ENCODE measurements at regions not wholly inside any gene's neighbourhood (a gene's known extent, or its start where the extent isn't known, plus 50 kb on each side); places are given as distances from the start of the nearest gene placed in this dataset.
"Not testable (repeated sequence)": the region's sequence is repeated elsewhere in the genome, so short reads cannot be mapped to it uniquely, and the experiment has no call there.

- TF ChIP-seq EZH2 (IDR thresholded peaks at IDR 0.05; ENCODE audit: borderline replicate concordance, insufficient read depth, low read depth, low read length, poor library complexity, severe bottlenecking); CTCF (IDR thresholded peaks at IDR 0.05): not testable (repeated sequence)
Observed at GRCh38 chr6:109915748-109916147, 62.4 kb upstream of the GPR6 start.
